Heart left ventricle (tissue), 13 donors: ENCODE measurements at regions not wholly inside any gene's neighbourhood (a gene's known extent, or its start where the extent isn't known, plus 50 kb on each side); places are given as distances from the start of the nearest gene placed in this dataset.

Experiments
- POLR2A ChIP-seq, 2 donors: fragments of 450-650 bp; IDR thresholded peaks; one replicate each; pipeline ENCODE4 v1.6.1; 2017; ENCODE audit warnings: antibody characterized with exemption in 2 of 2, mild to moderate bottlenecking in 2 of 2, moderate library complexity in 2 of 2
- TF ChIP-seq, protein P1 (sequence below), 12 donors: fragments of 200-600 bp; sonication (generic) in 4 of 12; IDR thresholded peaks; one replicate each; pipeline versions ENCODE4 v1.5.0 to v1.8.0; 2018 to 2022; ENCODE audit warnings: antibody characterized with exemption in 12 of 12, mild to moderate bottlenecking in 5 of 12
- donor health status: ischemic (EF 13 %, LVEDD 7.1; RV severe dilation, severe dysfunction).
- donor health status: DM: no; HTN: yes; CAD: no.
- donor health status: DM: no; HTN: no; CAD: no.
- donor health status: ischemic (EF 25% LVEDD 6.9; RV normal size, moderate dysfunction).
- donor health status: ischemic (EF 25% LVEDD 5.7; RV mildly dilated, moderate dysfunction).
- donor health status: ischemic (EF 35%, LVEDD 5.7; RV mildly dilated, moderate dysfunction).
- donor health status: nonischemic (EF 11% LVEDD 7.7; RV severe dilation, severe dysfunction).
- donor health status: DM: yes; HTN: yes; CAD: no.
- donor health status: PGD.
- donor health status: ischemic (EF 29% LVEDD 5.4; RV normal size, mild dysfunction).
- donor health status: nonischemic (EF 23%, LVEDD 6.1; RV moderate dilation, normal function).

DNA sequence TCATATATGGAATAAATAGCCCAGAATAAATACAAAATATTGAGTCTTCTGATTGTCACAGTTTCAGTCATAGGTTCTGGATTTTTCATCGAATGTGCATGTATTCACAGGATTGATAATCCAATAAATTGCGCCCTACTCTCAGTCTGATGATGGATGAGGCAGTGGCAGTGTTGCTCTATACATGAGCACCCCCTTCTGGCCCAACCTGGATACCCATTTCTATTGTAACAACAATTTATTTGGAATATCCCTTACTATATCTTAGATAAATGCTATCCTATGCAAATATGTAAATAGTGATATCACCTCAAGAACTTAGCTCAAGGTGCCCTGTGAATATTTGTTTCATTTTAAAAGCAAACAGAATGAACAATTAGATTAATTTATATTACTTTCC is 733.7 kb upstream of the PABPC4L start:
- TF ChIP-seq, protein P1, sequence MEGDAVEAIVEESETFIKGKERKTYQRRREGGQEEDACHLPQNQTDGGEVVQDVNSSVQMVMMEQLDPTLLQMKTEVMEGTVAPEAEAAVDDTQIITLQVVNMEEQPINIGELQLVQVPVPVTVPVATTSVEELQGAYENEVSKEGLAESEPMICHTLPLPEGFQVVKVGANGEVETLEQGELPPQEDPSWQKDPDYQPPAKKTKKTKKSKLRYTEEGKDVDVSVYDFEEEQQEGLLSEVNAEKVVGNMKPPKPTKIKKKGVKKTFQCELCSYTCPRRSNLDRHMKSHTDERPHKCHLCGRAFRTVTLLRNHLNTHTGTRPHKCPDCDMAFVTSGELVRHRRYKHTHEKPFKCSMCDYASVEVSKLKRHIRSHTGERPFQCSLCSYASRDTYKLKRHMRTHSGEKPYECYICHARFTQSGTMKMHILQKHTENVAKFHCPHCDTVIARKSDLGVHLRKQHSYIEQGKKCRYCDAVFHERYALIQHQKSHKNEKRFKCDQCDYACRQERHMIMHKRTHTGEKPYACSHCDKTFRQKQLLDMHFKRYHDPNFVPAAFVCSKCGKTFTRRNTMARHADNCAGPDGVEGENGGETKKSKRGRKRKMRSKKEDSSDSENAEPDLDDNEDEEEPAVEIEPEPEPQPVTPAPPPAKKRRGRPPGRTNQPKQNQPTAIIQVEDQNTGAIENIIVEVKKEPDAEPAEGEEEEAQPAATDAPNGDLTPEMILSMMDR (IDR thresholded peaks at IDR 0.05), result peak in 3 of 12 donors; percentile 14 to 28 (median 20)
- TF ChIP-seq POLR2A (IDR thresholded peaks at IDR 0.05), result no peak
